ENCODE measurements at regions not wholly inside any gene's neighbourhood (a gene's known extent, or its start where the extent isn't known, plus 50 kb on each side); places are given as distances from the start of the nearest gene placed in this dataset.

GRCh38 chr12:19958389-19958788 lies 409.9 kb upstream of the PDE3A start:
- 97% methylated on average over 1 of the region's 1 CpG for WGBS
- Histone ChIP-seq H3K4me3 (ENCODE audit: low read depth in 1 of 3, low read length in 3 of 3) (no peak overlapping the region), H3K27ac (ENCODE audit: low read depth in 1 of 2, low read length in 2 of 2) (no peak overlapping the region), H3K9me3 (ENCODE audit: control insufficient read depth in 4 of 4, low read length in 3 of 4) (no peaks in the 10 kb centered on the region), H3K4me1 (ENCODE audit: control insufficient read depth in 4 of 4, insufficient read depth in 4 of 4, low read length in 3 of 4) (no peaks in the 10 kb centered on the region), H3K27me3 (ENCODE audit: control insufficient read depth in 4 of 4, insufficient read depth in 4 of 4, low read length in 3 of 4) (no peaks in the 10 kb centered on the region), H3K36me3 (ENCODE audit: control insufficient read depth in 4 of 4, insufficient read depth in 3 of 4, low read depth in 1 of 4, low read length in 3 of 4) (no peaks in the 10 kb centered on the region), H3K9ac (ENCODE audit: low read depth in 1 of 2, low read length in 2 of 2) (no peak overlapping the region)
- no peak for TF ChIP-seq REST (IDR thresholded peaks at IDR 0.05)
- no peak for TF ChIP-seq HNF4G (IDR thresholded peaks at IDR 0.05)
- no peak for TF ChIP-seq RXRA (IDR thresholded peaks at IDR 0.05)
- no peak for TF ChIP-seq YY1 (IDR thresholded peaks at IDR 0.05)
- no peak for TF ChIP-seq CTCF (IDR thresholded peaks at IDR 0.05; ENCODE audit: low read depth, low read length, missing input control)
- no peak for TF ChIP-seq HNF4A (conservative IDR thresholded peaks at IDR 0.05)
- TF ChIP-seq FOXA2 (IDR thresholded peaks at IDR 0.05): no peak
- TF ChIP-seq MAX (IDR thresholded peaks at IDR 0.05): no peak
- TF ChIP-seq EGR1 (IDR thresholded peaks at IDR 0.05; ENCODE audit: low read depth in 2 of 2): no peak
- no peak for TF ChIP-seq ATF3 (IDR thresholded peaks at IDR 0.05)
- no peak for TF ChIP-seq RAD21 (IDR thresholded peaks at IDR 0.05)
- DNase-seq (ENCODE audit: low spot score): no peak

GRCh38 chr12:19959353-19959752 lies 409.0 kb upstream of the PDE3A start:
- Histone ChIP-seq H3K4me1 (ENCODE audit: control insufficient read depth in 4 of 4, insufficient read depth in 4 of 4, low read length in 3 of 4) (peaks cover 0 to 5% (median under 1%) of the 10 kb centered on the region in 4 donors), H3K36me3 (ENCODE audit: control insufficient read depth in 4 of 4, insufficient read depth in 3 of 4, low read depth in 1 of 4, low read length in 3 of 4) (no peaks in the 10 kb centered on the region), H3K4me3 (ENCODE audit: low read depth in 1 of 3, low read length in 3 of 3) (no peak overlapping the region), H3K27me3 (ENCODE audit: control insufficient read depth in 4 of 4, insufficient read depth in 4 of 4, low read length in 3 of 4) (no peaks in the 10 kb centered on the region), H3K9me3 (ENCODE audit: control insufficient read depth in 4 of 4, low read length in 3 of 4) (no peaks in the 10 kb centered on the region), H3K9ac (ENCODE audit: low read depth in 1 of 2, low read length in 2 of 2) (no peak overlapping the region), H3K27ac (ENCODE audit: low read depth in 1 of 2, low read length in 2 of 2) (no peak overlapping the region)
- no peak for DNase-seq (ENCODE audit: low spot score)
- WGBS: 59% methylated on average over 1 of the region's 1 CpG
- TF ChIP-seq EGR1 (IDR thresholded peaks at IDR 0.05; ENCODE audit: low read depth in 2 of 2) (no peak), FOXA2 (IDR thresholded peaks at IDR 0.05) (no peak), GABPA (IDR thresholded peaks at IDR 0.05 in 1 of 2, conservative IDR thresholded peaks at IDR 0.05 in 1 of 2) (no peak), TAF1 (conservative IDR thresholded peaks at IDR 0.05) (no peak)

GRCh38 chr12:19960527-19960926 lies 407.8 kb upstream of the PDE3A start:
- H3K9ac ChIP-seq (ENCODE audit: low read depth in 1 of 2, low read length in 2 of 2): no peak overlapping the region
- no peak overlapping the region for H3K27ac ChIP-seq (ENCODE audit: low read depth in 1 of 2, low read length in 2 of 2)
- DNase-seq (ENCODE audit: low spot score): no peak
- TF ChIP-seq JUND (IDR thresholded peaks at IDR 0.05) (no peak), ATF3 (IDR thresholded peaks at IDR 0.05) (no peak), RAD21 (IDR thresholded peaks at IDR 0.05) (no peak), FOXA1 (IDR thresholded peaks at IDR 0.05) (no peak)
- no peaks in the 10 kb centered on the region for H3K27me3 ChIP-seq (ENCODE audit: control insufficient read depth in 4 of 4, insufficient read depth in 4 of 4, low read length in 3 of 4)
- no peak overlapping the region for H3K4me3 ChIP-seq (ENCODE audit: low read depth in 1 of 3, low read length in 3 of 3)
- no peaks in the 10 kb centered on the region for H3K9me3 ChIP-seq (ENCODE audit: control insufficient read depth in 4 of 4, low read length in 3 of 4)
- H3K36me3 ChIP-seq (ENCODE audit: control insufficient read depth in 4 of 4, insufficient read depth in 3 of 4, low read depth in 1 of 4, low read length in 3 of 4): no peaks in the 10 kb centered on the region
- 94% methylated on average over 4 of the region's 4 CpGs for WGBS
- H3K4me1 ChIP-seq (ENCODE audit: control insufficient read depth in 4 of 4, insufficient read depth in 4 of 4, low read length in 3 of 4): peaks cover 0 to 5% (median under 1%) of the 10 kb centered on the region in 4 donors
